ENCODE measurements at regions not wholly inside any gene's neighbourhood (a gene's known extent, or its start where the extent isn't known, plus 50 kb on each side); places are given as distances from the start of the nearest gene placed in this dataset.

DNA sequence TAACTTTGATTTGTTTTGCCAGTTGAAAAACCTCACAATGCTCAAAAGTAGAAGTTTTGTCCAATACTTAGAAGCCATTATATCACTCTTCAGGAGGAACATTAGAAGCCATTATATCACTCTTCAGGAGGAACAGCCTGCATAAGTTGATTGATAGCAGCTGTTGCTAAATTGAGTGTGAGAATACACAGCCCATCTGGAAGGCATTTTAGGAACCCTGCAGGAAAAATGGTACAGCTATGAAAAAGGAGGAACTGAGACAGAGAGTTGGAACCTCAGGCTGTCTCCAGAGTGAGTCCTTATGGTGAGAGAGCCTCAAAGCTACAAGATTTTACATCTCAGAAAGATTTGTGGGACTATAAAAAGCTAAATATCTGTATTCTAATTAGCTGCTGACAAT, 207.0 kb downstream of the MYRFL start:
- TF ChIP-seq EZH2phosphoT487 (IDR thresholded peaks at IDR 0.05; ENCODE audit: low read length) = no peak
- no peak for TF ChIP-seq CTCF (IDR thresholded peaks at IDR 0.05; ENCODE audit: low read length)
